GM23338 (cell line): ENCODE measurements at regions not wholly inside any gene's neighbourhood (a gene's known extent, or its start where the extent isn't known, plus 50 kb on each side); places are given as distances from the start of the nearest gene placed in this dataset.

Experiments
- ATAC-seq: fragments of 200-7000 bp; cut with Tn5 transposase; 3 replicates; pipeline ENCODE4 v1.9.1; 2020
- DNase-seq: peaks from one replicate; pipeline ENCODE4 v3.0.0-alpha.2; 2015; ENCODE audit warnings: low spot score
- H2AFZ ChIP-seq: fragments of 200-600 bp; sonication (generic); 2 replicates; pipeline ENCODE4 v1.8.0; 2016; ENCODE audit warnings: antibody characterized with exemption, mild to moderate bottlenecking, moderate library complexity
- H3F3A ChIP-seq: fragments of 200-600 bp; sonication (generic); replicated peaks from 2 replicates; pipeline ENCODE4 v1.8.0; 2017; ENCODE audit warnings: antibody characterized with exemption, mixed run types, low read depth
- H3K27ac ChIP-seq: fragments of 200-600 bp; sonication (generic); 2 replicates; pipeline ENCODE4 v1.6.1; 2016; ENCODE audit warnings: low read depth
- H3K27me3 ChIP-seq: fragments of 200-600 bp; sonication (generic); 2 replicates; pipeline ENCODE4 v1.8.0; 2016; ENCODE audit warnings: mild to moderate bottlenecking, mixed run types, moderate library complexity; ENCODE audit not compliant: insufficient read depth
- H3K36me3 ChIP-seq: fragments of 200-600 bp; sonication (generic); 2 replicates; pipeline ENCODE4 v1.8.0; 2016; ENCODE audit warnings: mild to moderate bottlenecking; ENCODE audit not compliant: insufficient read depth
- H3K4me1 ChIP-seq: fragments of 200-600 bp; sonication (generic); 2 replicates; pipeline ENCODE4 v1.8.0; 2016; ENCODE audit warnings: mild to moderate bottlenecking, moderate library complexity; ENCODE audit not compliant: insufficient read depth
- H3K4me2 ChIP-seq: fragments of 200-600 bp; sonication (generic); 2 replicates; pipeline ENCODE4 v1.7.1; 2017; ENCODE audit warnings: mixed run types
- H3K4me3 ChIP-seq: fragments of 200-600 bp; sonication (generic); 2 replicates; pipeline ENCODE4 v1.6.1; 2016; ENCODE audit warnings: mixed run types
- H3K79me2 ChIP-seq: fragments of 200-600 bp; sonication (generic); replicated peaks from 2 replicates; pipeline ENCODE4 v1.8.0; 2017; ENCODE audit warnings: mild to moderate bottlenecking; ENCODE audit not compliant: insufficient read depth
- H3K9me2 ChIP-seq: fragments of 200-600 bp; sonication (generic); 2 replicates; pipeline ENCODE4 v1.8.0; 2017; ENCODE audit not compliant: insufficient read depth
- H4K20me1 ChIP-seq: fragments of 200-600 bp; sonication (generic); replicated peaks from 2 replicates; pipeline ENCODE4 v1.8.0; 2017; ENCODE audit warnings: mild to moderate bottlenecking; ENCODE audit not compliant: insufficient read depth
- H3K27ac Mint-ChIP-seq: 2 replicates; pipeline ENCODE4 v1.8.0; 2020; ENCODE audit warnings: inconsistent platforms, mild to moderate bottlenecking, moderate library complexity, mixed read lengths
- H3K27me3 Mint-ChIP-seq: 3 replicates; pipeline ENCODE4 v1.8.0; 2022; ENCODE audit warnings: low read depth, mild to moderate bottlenecking, moderate library complexity, mixed read lengths, inconsistent platforms; ENCODE audit not compliant: insufficient read depth, poor library complexity
- H3K36me3 Mint-ChIP-seq: 3 replicates; pipeline ENCODE4 v1.8.0; 2021; ENCODE audit warnings: low read depth, mild to moderate bottlenecking, inconsistent platforms, moderate library complexity, mixed read lengths
- H3K4me1 Mint-ChIP-seq: 3 replicates; pipeline ENCODE4 v1.8.0; 2020; ENCODE audit warnings: mild to moderate bottlenecking, inconsistent platforms, mixed read lengths
- H3K4me3 Mint-ChIP-seq: 3 replicates; pipeline ENCODE4 v1.8.0; 2021; ENCODE audit warnings: moderate library complexity, mild to moderate bottlenecking, inconsistent platforms, mixed read lengths
- H3K9me3 Mint-ChIP-seq: 3 replicates; pipeline ENCODE4 v1.8.0; 2020; ENCODE audit warnings: moderate library complexity, mild to moderate bottlenecking, inconsistent platforms, mixed read lengths
- CREB1 ChIP-seq: fragments of 250-450 bp; sonication (Bioruptor Pico); IDR thresholded peaks from 2 replicates; pipeline ENCODE4 v1.5.0; 2020; ENCODE audit warnings: low read depth, mild to moderate bottlenecking, moderate library complexity
- CTCF ChIP-seq, 2 experiments: fragments of 200-600 bp in 1 of 2; sonication (generic) in 1 of 2; conservative IDR thresholded peaks; 2 replicates each; pipeline versions ENCODE4 v1.5.1 to v1.6.1; 2016 to 2017; ENCODE audit warnings: antibody characterized with exemption in 2 of 2, low read depth in 2 of 2, mild to moderate bottlenecking in 2 of 2, moderate library complexity in 1 of 2
- ETS1 ChIP-seq: IDR thresholded peaks from 2 replicates; pipeline ENCODE4 v1.6.1; 2016; ENCODE audit warnings: antibody characterized with exemption
- EZH2 ChIP-seq: fragments of 200-600 bp; sonication (generic); IDR thresholded peaks from one replicate; pipeline ENCODE4 v1.8.0; 2017; ENCODE audit warnings: antibody characterized with exemption, mild to moderate bottlenecking, low read depth; ENCODE audit not compliant: unreplicated experiment
- EZH2phosphoT487 ChIP-seq: fragments of 200-600 bp; sonication (generic); IDR thresholded peaks from one replicate; pipeline ENCODE4 v1.8.1; 2018; ENCODE audit warnings: antibody characterized with exemption; ENCODE audit not compliant: unreplicated experiment
- JUNB ChIP-seq: IDR thresholded peaks from one replicate; pipeline ENCODE4 v1.6.1; 2016; ENCODE audit warnings: antibody characterized with exemption; ENCODE audit not compliant: unreplicated experiment
- NANOG ChIP-seq: IDR thresholded peaks from 2 replicates; pipeline ENCODE4 v1.6.1; 2016; ENCODE audit warnings: antibody characterized with exemption, borderline replicate concordance
- POLR2AphosphoS5 ChIP-seq: IDR thresholded peaks from 2 replicates; pipeline ENCODE4 v1.6.1; 2016; ENCODE audit warnings: antibody characterized with exemption, low read depth
- REST ChIP-seq: IDR thresholded peaks from one replicate; pipeline ENCODE4 v1.6.1; 2018; ENCODE audit warnings: antibody characterized with exemption; ENCODE audit not compliant: unreplicated experiment
- STAT1 ChIP-seq: IDR thresholded peaks from one replicate; pipeline ENCODE4 v1.6.1; 2016; ENCODE audit warnings: antibody characterized with exemption; ENCODE audit not compliant: unreplicated experiment
- ZNF114 ChIP-seq: fragments of 250-450 bp; sonication (Bioruptor Pico); IDR thresholded peaks from 2 replicates; pipeline ENCODE4 v1.5.0; 2020; ENCODE audit warnings: mild to moderate bottlenecking, moderate library complexity
- ZNF331 ChIP-seq: fragments of 250-450 bp; sonication (Bioruptor Pico); IDR thresholded peaks from 2 replicates; pipeline ENCODE4 v1.5.0; 2020; ENCODE audit warnings: low read depth, mild to moderate bottlenecking, moderate library complexity
- ZNF462 ChIP-seq: fragments of 250-450 bp; sonication (Bioruptor Pico); IDR thresholded peaks from 2 replicates; pipeline ENCODE4 v1.5.0; 2020; ENCODE audit warnings: mild to moderate bottlenecking, moderate library complexity

GRCh38 chr12:131445795-131446194, 265.1 kb upstream of the SFSWAP start:
- H3K79me2 ChIP-seq, result no peaks in the 10 kb centered on the region
- Mint-ChIP-seq H3K36me3 (no peaks in the 10 kb centered on the region), H3K27me3 (peaks cover 14% of the 10 kb centered on the region), H3K4me1 (0 out of 3 replicates have a peak, but pooled peaks cover 3% of the 10 kb centered on the region), H3K27ac (no peak overlapping the region), H3K4me3 (no peak overlapping the region), H3K9me3 (no peaks in the 10 kb centered on the region; the same call in 2 of the 3 replicates)
- H3K4me1 ChIP-seq, result no peaks in the 10 kb centered on the region
- H3K9me2 ChIP-seq, result no peaks in the 10 kb centered on the region
- TF ChIP-seq ZNF462 (CRISPR knock-in tag) (no peak), CTCF (conservative IDR thresholded peaks at IDR 0.05; ENCODE audit: low read depth in 2 of 2) (no peak), ZNF331 (no peak), NANOG (no peak), ZNF114 (CRISPR knock-in tag) (no peak), POLR2AphosphoS5 (no peak), JUNB (no peak), REST (no peak), EZH2phosphoT487 (no peak), STAT1 (no peak), ETS1 (no peak), EZH2 (no peak), CREB1 (CRISPR knock-in tag) (no peak)
- no peaks in the 10 kb centered on the region for H3F3A ChIP-seq
- ATAC-seq (no peak), DNase-seq (no peak)
- no peak overlapping the region for H3K27ac ChIP-seq
- H3K4me2 ChIP-seq, result no peak overlapping the region
- H3K4me3 ChIP-seq, result no peak overlapping the region
- no peaks in the 10 kb centered on the region for H3K27me3 ChIP-seq
- no peak overlapping the region for H2AFZ ChIP-seq
- no peaks in the 10 kb centered on the region for H4K20me1 ChIP-seq
- H3K36me3 ChIP-seq, result no peaks in the 10 kb centered on the region
